Bone marrow (tissue), 2 donors: ENCODE measurements at regions not wholly inside any gene's neighbourhood (a gene's known extent, or its start where the extent isn't known, plus 50 kb on each side); places are given as distances from the start of the nearest gene placed in this dataset.
"Not testable (repeated sequence)": the region's sequence is repeated elsewhere in the genome, so short reads cannot be mapped to it uniquely, and the experiment has no call there.

Experiments
- DNase-seq, 2 donors: peaks; one replicate each; lab custom pipeline; 2025; lab: John Stamatoyannopoulos, UW

DNA sequence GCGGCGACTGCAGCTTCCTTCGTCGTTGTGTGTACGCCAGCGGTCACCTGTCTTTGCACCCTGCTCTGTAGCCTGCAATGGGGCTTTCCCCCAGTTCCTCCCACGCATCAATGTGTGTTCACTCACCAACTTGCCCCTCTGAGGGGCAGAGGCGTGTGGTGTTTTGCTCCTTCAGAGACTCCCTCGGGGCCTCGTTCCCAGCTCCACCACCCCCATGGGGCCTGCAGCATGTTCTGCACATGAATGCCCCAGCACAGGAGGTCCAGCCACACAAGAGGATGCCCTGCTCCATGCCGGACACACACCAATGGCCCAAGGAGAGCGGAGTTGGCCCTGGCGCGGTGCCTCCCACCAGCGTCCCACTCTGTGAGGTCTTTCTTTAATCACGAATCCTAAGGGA lies 196.8 kb downstream of the BANP start:
- DNase-seq, result not testable (repeated sequence)

GRCh38 chr16:88148682-88149081 lies 197.4 kb downstream of the BANP start:
- DNase-seq, result not testable (repeated sequence)

GRCh38 chr16:88149158-88149603 lies 197.9 kb downstream of the BANP start:
- not testable (repeated sequence) for DNase-seq

GRCh38 chr16:88149663-88150062 lies 198.4 kb downstream of the BANP start:
- not testable (repeated sequence) for DNase-seq

- DNase-seq, result not testable (repeated sequence)
Measured at GRCh38 chr16:88150456-88151128, 199.4 kb downstream of the BANP start.

DNA sequence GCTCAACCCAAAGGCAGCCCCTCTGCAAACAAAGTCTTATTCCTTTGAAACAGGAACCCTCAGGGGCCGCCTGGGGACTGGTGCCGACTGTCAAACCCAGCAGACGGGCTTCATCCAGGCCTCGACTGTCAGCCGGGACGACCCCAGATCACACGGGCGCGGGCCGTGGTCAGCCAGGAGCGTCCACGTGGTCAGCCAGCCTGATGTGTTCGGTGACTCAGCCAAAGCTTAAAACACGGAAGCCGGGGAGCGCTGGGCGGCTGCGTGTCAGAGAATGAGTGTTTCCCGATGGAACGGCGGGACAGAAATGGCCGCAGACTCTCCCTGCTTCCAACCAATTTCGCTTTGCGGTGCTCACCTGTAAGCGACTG lies 199.9 kb downstream of the BANP start:
- DNase-seq, result not testable (repeated sequence)

GRCh38 chr16:88151859-88152843 lies 200.9 kb downstream of the BANP start:
- not testable (repeated sequence) for DNase-seq

DNA sequence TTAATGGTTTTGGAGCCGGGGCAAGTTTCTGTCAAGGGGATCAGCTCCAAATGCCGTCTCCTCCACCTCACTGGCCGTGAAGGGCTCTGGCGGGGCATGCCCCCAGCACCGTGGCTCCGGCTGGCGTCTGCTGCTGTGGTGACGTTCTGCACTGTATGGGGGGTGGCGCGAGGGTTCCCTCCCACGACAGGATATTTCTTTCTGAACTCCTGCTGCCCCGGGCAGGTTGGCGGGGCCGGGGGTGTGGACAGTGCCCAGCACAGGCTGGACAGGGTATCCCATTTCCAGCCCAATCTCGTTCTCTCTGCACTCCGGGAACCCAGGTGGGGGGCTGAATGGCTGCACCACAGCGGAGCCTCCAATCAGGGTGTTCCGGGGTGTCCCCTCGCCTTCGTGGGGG lies 201.6 kb downstream of the BANP start:
- DNase-seq, result not testable (repeated sequence)

DNA sequence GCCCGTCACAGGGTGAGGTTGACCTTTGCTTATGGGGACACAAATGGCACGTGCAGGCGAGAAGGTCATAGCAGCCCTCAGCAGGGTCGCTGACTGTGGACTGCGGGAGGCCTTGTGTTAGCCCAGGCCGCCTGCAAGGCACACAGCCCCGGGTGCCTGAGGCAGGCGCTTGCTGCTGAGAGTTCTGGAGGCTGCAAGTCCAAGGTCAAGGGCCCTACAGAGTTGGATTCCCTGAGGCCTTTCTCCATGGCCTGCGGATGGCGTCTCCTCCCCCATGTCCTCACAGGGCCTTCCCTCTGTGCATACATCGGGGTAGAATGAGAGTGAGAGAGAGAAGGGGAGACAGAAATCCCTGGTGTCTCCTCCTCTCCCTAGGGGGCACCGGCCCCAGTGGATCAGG lies 202.3 kb downstream of the BANP start:
- not testable (repeated sequence) for DNase-seq

DNA sequence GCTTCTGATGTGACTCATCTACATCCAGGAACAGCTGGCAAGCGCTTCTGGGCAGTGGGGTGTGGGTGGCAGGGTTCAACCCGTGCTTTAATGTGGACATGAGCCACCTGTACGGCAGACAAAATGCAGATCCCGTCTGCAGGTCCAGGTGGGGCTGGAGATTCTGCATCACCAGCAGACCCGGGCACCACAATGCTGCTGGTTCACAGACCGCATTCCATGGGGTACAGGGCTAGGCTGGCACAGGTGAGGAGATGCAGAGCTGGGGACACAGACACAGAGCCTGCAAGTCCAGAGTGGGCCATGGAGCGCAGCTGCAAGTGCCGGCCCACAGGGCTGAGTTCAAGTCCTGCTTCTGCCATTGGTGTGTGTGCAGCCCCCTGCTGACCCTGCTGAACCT lies 203.7 kb downstream of the BANP start:
- DNase-seq, result not testable (repeated sequence)

GRCh38 chr16:88155681-88156080 lies 204.4 kb downstream of the BANP start:
- not testable (repeated sequence) for DNase-seq

- not testable (repeated sequence) for DNase-seq
Measured at GRCh38 chr16:88156640-88157283, 205.5 kb downstream of the BANP start.

DNA sequence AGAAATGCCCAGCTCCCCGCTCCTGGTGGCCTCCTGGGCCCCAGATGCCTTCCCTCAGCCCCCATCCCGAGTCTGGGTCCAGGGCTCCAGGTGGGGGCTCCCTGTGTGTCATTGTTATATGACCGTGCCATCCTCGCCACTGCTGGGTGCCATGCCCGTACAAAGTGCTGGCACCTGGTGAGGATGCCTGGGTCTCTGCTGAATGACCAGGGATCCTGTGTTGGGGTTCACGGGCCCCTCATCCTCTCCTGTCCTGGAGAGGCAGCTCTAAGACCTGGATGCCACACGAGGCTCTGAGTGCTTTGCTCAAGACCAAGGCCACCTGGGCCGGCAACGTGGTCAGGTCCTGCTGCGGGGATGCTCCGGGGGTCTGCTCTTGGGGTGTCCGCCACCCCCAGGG lies 206.5 kb downstream of the BANP start:
- not testable (repeated sequence) for DNase-seq

DNA sequence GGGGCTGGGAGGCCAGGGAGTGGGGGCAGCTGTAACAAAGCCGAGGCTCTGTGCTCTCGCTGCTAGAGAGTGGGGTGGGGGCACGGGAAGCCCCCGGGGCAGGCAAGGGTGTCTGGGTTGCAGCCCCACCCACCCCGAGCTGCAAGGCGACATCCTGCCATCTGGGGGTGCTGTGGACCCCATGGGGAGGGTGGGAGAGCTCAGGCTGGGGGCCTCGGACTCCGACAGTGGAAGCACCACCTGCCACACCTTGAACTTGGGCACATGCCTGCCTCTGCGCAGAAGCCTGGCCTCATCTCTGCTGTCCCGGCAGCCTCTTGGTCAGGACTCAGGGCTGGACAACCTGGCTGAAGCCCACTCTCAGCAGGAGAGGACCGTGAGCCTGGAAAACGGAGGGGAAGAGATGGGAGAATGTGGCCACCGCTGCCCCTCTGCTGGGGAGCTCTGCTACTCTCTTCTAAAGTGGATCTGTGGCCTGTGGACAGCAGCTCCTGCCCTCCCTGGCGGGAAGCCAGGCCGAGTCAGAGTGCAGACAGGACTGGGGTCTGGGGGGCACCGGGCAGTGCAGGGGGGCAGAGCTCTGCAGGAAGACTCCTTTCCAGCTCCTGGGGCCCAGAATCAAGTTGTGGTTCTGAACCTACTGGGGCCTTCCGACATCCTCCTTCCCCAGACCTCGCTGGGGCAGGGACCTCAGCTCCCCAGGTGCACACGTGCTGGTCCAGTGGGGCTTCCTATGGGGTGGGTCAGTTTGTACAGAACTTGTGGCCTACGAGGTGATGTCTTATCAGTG lies 207.2 kb downstream of the BANP start:
- DNase-seq, result not testable (repeated sequence)

DNA sequence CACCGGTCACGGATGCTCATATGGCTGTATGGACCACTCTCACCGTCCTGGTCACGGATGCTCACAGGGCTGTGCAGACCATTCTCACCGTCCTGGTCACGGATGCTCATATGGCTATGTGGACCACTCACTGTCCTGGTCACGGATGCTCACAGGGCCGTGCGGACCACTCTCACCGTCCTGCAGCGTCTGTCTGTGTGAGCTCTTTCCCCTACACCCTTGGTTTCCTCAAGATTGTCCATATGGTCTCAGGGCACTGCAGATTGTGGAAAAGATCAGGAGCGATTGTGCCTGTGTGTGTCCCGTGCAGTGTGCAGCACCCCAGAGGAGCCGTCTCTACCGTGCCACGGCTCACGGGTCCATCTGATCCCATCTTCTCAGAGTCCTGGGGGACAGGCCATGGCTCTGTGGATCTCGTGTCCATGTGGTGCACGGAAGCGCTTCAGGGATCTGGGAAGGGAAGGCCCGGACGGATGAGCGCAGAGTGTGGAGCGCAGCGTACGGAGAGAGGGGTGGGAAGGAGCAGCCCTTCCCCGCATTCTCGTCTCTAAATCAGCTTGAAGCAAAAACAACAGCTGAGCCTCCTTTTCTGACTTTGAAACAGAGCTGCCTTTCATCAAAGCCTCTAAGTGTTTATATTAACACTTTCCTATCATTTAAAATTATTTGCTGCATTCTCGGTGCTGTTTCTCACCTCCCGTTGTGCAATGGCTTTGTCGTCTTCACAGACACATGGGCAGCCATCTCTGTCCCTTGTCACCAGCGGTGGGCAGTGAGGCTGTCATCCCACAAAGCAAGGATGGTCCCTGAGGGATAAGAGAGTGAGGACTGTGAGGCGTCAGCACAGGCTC lies 208.0 kb downstream of the BANP start:
- not testable (repeated sequence) for DNase-seq

DNA sequence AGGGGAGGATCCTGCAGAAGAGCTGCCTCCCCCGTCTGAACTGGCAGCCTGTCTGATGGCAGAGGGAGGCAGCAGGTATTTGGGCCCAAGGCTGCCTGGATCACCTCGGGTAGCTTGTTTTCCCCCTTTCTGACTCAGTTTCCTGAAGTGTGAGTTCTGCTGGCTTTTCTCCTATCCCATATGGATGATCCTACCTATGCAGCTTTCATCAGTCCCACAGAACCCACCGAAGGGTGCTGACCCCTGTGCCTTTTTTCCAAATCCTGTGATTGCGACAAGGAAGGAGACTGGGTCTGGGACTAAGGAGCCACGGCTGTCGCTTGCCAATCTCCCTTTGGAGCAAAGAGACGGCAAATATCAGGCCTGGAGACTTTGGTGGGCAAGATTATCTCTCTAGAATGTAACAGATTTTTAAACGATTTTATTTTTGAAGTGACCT lies 208.7 kb downstream of the BANP start:
- DNase-seq, result not testable (repeated sequence)

GRCh38 chr16:88161191-88161590 lies 210.0 kb downstream of the BANP start:
- not testable (repeated sequence) for DNase-seq

DNA sequence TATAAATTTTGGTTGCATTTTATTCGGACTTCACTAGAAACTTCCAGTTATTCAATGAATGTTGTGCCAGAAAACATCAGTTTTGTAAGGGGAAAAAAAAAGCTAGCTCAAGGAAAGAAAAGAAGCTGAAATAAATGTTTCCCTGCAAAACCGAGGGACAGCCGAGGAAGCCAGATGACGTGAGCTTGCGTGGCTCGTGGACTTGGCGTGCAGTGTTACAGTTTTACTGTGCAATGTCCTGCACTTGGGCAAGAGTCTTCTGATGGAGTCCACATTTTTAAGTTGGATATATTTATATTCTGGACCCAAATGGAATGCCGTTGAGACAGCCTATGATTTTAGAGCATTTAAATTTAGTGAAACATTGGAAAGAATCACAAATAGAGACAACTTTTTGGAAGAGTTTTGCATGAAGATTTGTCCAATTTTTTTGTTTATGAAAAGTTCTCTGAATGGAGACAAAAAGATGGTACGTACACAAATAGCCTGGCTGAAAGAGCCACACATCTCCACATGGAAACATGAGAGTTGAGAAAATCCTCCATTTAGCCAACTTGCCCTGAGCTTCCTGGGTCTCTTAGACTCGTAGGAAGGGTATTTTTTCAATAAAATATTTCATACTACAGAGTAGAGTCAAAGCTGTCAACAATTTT lies 210.5 kb downstream of the BANP start:
- DNase-seq, result not testable (repeated sequence)

DNA sequence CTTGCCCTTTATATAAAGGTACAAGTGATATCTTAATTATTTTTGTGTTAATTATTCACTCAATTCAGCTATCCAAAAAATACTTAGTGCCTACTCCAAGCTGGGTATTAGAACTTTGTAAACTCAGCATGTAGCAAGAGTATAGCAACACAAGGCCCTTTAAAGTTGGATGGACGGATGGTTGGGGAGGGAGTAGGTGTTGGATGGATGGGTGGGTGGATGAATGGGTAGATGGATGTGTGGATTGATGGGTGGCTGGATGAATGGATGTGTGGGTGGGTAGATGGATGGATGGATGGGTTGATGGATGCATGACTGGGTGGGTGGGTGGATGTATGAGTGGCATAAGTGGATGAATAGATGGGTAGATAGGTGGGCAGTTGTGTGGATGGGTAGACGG lies 211.5 kb downstream of the BANP start:
- not testable (repeated sequence) for DNase-seq
